Omental fat pad (tissue), 3 donors: ENCODE measurements at regions not wholly inside any gene's neighbourhood (a gene's known extent, or its start where the extent isn't known, plus 50 kb on each side); places are given as distances from the start of the nearest gene placed in this dataset.
A peak's percentile ranks its signal among the peaks of the same experiment; 100 is the strongest.

ENCODE experiments used
- ATAC-seq: fragments of 150-250 bp; one replicate; pipeline ENCODE4 v1.9.1; 2016; ENCODE audit warnings: mild to moderate bottlenecking, moderate library complexity; ENCODE audit not compliant: low FRiP score
- DNase-seq: peaks from one replicate; pipeline ENCODE4 v3.0.0-alpha.2; 2019; ENCODE audit warnings: low spot score
- CTCF ChIP-seq, 3 donors: fragments of 450-650 bp; IDR thresholded peaks; one replicate each; pipeline ENCODE4 v1.5.1; 2016 to 2017; ENCODE audit warnings: antibody characterized with exemption in 3 of 3, mild to moderate bottlenecking in 3 of 3, moderate library complexity in 2 of 3

DNA sequence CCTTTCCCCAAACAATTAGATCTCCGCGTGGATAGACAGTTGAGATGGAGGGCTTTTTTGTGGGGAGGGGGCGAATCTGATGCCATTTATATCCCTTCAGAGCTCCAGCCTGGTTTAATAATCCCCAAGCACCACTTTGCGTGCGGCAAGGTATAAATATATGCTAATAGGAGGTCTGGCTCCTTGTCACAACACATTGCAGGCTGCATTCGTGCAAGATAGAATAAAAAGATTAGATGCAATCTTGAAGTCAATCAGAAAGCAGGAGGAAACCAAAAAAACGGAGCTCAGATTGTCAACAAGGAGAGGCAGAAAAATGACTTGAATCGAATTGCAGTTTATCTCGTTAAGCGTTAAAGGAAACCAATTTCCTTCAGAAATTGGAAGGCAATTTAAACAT is 248.7 kb downstream of the SPTSSA start:
- no peak for TF ChIP-seq CTCF (IDR thresholded peaks at IDR 0.05)
- DNase-seq (no peak), ATAC-seq (no peak)

- DNase-seq = no peak
- TF ChIP-seq CTCF (IDR thresholded peaks at IDR 0.05) = no peak
- no peak for ATAC-seq
Measured at GRCh38 chr14:34212172-34212929, 249.7 kb downstream of the SPTSSA start.

GRCh38 chr14:34211732-34212131 is 250.3 kb downstream of the SPTSSA start:
- ATAC-seq (no peak), DNase-seq (no peak)
- TF ChIP-seq CTCF (IDR thresholded peaks at IDR 0.05) = no peak

DNA sequence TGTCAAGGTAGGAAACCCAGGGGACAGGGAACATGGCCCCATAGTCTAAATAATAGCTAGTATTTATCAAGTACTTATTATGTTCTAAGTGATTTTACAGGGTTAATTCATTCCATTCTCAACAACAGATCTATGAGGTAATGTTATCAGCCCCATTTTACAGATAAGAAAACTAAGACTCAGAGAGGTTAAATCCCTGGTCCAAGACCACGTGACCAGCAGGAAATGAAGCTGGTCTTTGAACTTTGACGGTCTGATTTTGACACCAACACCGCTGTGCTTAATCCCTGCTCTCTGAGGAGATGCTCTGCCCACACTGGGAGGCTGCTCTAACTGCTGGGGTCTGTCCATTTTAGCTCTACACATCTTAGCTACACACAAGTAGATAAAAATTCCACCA is 253.5 kb downstream of the SPTSSA start:
- DNase-seq (no peak), ATAC-seq (no peak)
- no peak for TF ChIP-seq CTCF (IDR thresholded peaks at IDR 0.05)

- DNase-seq = no peak
- TF ChIP-seq CTCF (IDR thresholded peaks at IDR 0.05) = no peak
- no peak for ATAC-seq
Measured at GRCh38 chr14:34205799-34206198, 254.9 kb upstream of the EGLN3 start.

DNA sequence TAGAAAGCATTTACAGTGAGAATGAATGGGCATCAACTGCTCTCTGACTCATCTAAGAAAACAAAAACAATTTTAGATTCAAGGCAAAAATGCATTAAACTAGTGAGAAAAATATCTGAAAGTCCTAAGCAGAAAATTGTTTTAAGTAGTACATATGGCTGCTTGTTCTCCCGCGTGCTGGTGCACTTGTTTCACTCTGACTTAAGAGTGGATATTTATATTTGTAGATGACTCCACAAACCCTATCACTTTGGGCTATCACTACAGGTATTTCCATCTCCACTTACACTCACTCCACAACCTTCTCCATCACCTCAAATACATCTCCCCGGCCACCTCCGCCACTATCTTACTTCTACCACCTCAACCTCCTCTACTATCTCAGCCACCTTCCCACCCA is 253.9 kb upstream of the EGLN3 start:
- no peak for ATAC-seq
- DNase-seq = no peak
- no peak for TF ChIP-seq CTCF (IDR thresholded peaks at IDR 0.05)

DNA sequence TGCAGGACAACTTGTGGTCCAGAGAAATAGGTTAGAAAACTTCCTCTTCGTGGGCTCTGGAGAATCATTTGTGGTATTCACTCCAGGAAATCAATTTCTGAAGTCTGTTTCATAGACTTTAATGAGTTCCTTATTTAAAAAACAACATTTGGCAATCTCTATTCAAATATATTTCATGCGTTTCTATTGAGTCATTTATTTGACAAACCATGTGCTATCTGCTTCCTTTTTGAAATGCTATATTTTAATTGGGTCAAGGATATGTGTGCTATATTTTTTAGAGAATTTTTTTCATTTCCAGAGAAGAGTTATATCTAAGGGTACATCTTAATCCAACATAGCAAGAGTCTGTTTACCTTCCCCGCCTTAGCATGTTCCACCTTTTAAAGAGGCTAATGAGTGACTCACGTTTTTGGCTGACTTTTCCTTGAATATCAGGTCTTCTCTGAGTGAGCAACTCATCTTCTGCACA is 252.4 kb upstream of the EGLN3 start:
- peak; percentile 49 for ATAC-seq
- no peak for DNase-seq
- TF ChIP-seq CTCF (IDR thresholded peaks at IDR 0.05) = no peak
